SK-N-SH treated with all-trans-retinoic acid at 6 μM for 48 hours (cell line): ENCODE measurements at regions not wholly inside any gene's neighbourhood (a gene's known extent, or its start where the extent isn't known, plus 50 kb on each side); places are given as distances from the start of the nearest gene placed in this dataset.

Experiments
- ARNTL ChIP-seq: fragments of 450-650 bp; formaldehyde crosslinking; IDR thresholded peaks from 2 replicates; pipeline ENCODE4 v1.5.0; 2020; ENCODE audit warnings: low read depth, mild to moderate bottlenecking, moderate library complexity, borderline replicate concordance
- CSDC2 ChIP-seq: fragments of 250-450 bp; sonication (Bioruptor Pico); IDR thresholded peaks from 2 replicates; pipeline ENCODE4 v1.5.0; 2020; ENCODE audit warnings: mild to moderate bottlenecking, moderate library complexity
- CSRNP3 ChIP-seq: fragments of 250-450 bp; sonication (Bioruptor Pico); IDR thresholded peaks from 2 replicates; pipeline ENCODE4 v1.5.1; 2021; ENCODE audit warnings: mild to moderate bottlenecking, moderate library complexity
- ESRRG ChIP-seq: fragments of 250-450 bp; sonication (Bioruptor Pico); IDR thresholded peaks from 2 replicates; pipeline ENCODE4 v1.6.1; 2021; ENCODE audit warnings: mild to moderate bottlenecking
- ISL1 ChIP-seq: fragments of 250-450 bp; sonication (Bioruptor Pico); IDR thresholded peaks from 2 replicates; pipeline ENCODE4 v2.1.2; 2022; ENCODE audit warnings: mild to moderate bottlenecking, moderate library complexity
- OSR1 ChIP-seq: fragments of 250-450 bp; sonication (Bioruptor Pico); IDR thresholded peaks from 2 replicates; pipeline ENCODE4 v1.8.0; 2022; ENCODE audit warnings: moderate library complexity, mild to moderate bottlenecking, inconsistent platforms
- RARB ChIP-seq: fragments of 250-450 bp; sonication (Bioruptor Pico); IDR thresholded peaks from 2 replicates; pipeline ENCODE4 v1.8.0; 2021; ENCODE audit warnings: mild to moderate bottlenecking, moderate library complexity
- TOX ChIP-seq: fragments of 250-450 bp; sonication (Bioruptor Pico); IDR thresholded peaks from 2 replicates; pipeline ENCODE4 v1.8.0; 2021; ENCODE audit warnings: mild to moderate bottlenecking, moderate library complexity, borderline replicate concordance
- ZC3H10 ChIP-seq: fragments of 250-450 bp; sonication (Bioruptor Pico); IDR thresholded peaks from 2 replicates; pipeline ENCODE4 v1.5.1; 2021; ENCODE audit warnings: mild to moderate bottlenecking, moderate library complexity
- ZFP3 ChIP-seq: fragments of 250-450 bp; sonication (Bioruptor Pico); IDR thresholded peaks from 2 replicates; pipeline ENCODE4 v1.5.0; 2020; ENCODE audit warnings: mild to moderate bottlenecking, moderate library complexity
- ZFP30 ChIP-seq: fragments of 450-650 bp; formaldehyde crosslinking; IDR thresholded peaks from 2 replicates; pipeline ENCODE4 v1.5.0; 2022; ENCODE audit warnings: mild to moderate bottlenecking, moderate library complexity
- ZNF70 ChIP-seq: fragments of 450-650 bp; formaldehyde crosslinking; IDR thresholded peaks from 2 replicates; pipeline ENCODE4 v1.5.0; 2020; ENCODE audit warnings: mild to moderate bottlenecking, moderate library complexity
- TF ChIP-seq, protein P1 (sequence below): fragments of 250-450 bp; sonication (Bioruptor Pico); IDR thresholded peaks from 2 replicates; pipeline ENCODE4 v1.8.0; 2021; ENCODE audit warnings: low read depth, mild to moderate bottlenecking, moderate library complexity, borderline replicate concordance
- TF ChIP-seq, protein P2 (sequence below): fragments of 250-450 bp; sonication (Bioruptor Pico); IDR thresholded peaks from 2 replicates; pipeline ENCODE4 v1.5.1; 2020; ENCODE audit warnings: low read depth, mild to moderate bottlenecking, moderate library complexity

DNA sequence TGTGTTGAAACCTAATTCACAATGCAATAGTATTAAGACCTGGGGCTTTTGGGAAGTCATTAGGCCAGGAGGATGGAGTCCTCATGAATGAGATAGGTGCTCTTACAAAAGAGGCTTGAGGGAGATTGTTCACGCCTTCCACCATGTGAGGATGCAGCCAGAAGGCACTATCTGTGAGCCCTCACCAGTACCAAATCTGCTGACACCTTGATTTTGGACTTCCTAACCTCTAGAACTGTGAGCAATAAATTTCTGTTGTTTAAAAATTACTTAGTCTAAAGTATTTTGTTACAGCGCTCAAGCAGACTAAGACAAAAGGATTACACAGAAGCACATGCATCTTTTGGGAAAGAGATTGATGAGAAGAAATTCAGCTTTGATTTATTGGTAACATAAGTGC is 232.9 kb upstream of the NR4A3 start:
- TF ChIP-seq, protein P1, sequence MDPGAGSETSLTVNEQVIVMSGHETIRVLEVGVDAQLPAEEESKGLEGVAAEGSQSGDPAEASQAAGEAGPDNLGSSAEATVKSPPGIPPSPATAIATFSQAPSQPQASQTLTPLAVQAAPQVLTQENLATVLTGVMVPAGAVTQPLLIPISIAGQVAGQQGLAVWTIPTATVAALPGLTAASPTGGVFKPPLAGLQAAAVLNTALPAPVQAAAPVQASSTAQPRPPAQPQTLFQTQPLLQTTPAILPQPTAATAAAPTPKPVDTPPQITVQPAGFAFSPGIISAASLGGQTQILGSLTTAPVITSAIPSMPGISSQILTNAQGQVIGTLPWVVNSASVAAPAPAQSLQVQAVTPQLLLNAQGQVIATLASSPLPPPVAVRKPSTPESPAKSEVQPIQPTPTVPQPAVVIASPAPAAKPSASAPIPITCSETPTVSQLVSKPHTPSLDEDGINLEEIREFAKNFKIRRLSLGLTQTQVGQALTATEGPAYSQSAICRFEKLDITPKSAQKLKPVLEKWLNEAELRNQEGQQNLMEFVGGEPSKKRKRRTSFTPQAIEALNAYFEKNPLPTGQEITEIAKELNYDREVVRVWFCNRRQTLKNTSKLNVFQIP, result no peak
- TF ChIP-seq CSDC2 (CRISPR knock-in tag), result no peak
- no peak for TF ChIP-seq ZFP30 (CRISPR knock-in tag)
- no peak for TF ChIP-seq TOX (CRISPR knock-in tag)
- TF ChIP-seq CSRNP3, result no peak
- no peak for TF ChIP-seq ZC3H10
- TF ChIP-seq ZNF70 (CRISPR knock-in tag), result no peak
- TF ChIP-seq, protein P2, sequence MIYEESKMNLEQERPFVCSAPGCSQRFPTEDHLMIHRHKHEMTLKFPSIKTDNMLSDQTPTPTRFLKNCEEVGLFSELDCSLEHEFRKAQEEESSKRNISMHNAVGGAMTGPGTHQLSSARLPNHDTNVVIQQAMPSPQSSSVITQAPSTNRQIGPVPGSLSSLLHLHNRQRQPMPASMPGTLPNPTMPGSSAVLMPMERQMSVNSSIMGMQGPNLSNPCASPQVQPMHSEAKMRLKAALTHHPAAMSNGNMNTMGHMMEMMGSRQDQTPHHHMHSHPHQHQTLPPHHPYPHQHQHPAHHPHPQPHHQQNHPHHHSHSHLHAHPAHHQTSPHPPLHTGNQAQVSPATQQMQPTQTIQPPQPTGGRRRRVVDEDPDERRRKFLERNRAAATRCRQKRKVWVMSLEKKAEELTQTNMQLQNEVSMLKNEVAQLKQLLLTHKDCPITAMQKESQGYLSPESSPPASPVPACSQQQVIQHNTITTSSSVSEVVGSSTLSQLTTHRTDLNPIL, result no peak
- no peak for TF ChIP-seq ARNTL
- no peak for TF ChIP-seq RARB (CRISPR knock-in tag)
- TF ChIP-seq ISL1, result no peak
- no peak for TF ChIP-seq ZFP3 (CRISPR knock-in tag)
- no peak for TF ChIP-seq OSR1 (CRISPR knock-in tag)
- TF ChIP-seq ESRRG (CRISPR knock-in tag), result no peak
